HepG2 (cell line): ENCODE measurements at regions not wholly inside any gene's neighbourhood (a gene's known extent, or its start where the extent isn't known, plus 50 kb on each side); places are given as distances from the start of the nearest gene placed in this dataset.

ENCODE experiments used
- AHDC1 ChIP-seq: sonication (generic); formaldehyde crosslinking; IDR thresholded peaks from 2 replicates; pipeline ENCODE4 v1.5.1; 2020; ENCODE audit warnings: mild to moderate bottlenecking, missing genetic modification reagents, borderline replicate concordance
- NFE2L1 ChIP-seq: sonication (generic); formaldehyde crosslinking; IDR thresholded peaks from 2 replicates; pipeline ENCODE4 v1.4.0; 2020; ENCODE audit warnings: missing genetic modification reagents, mild to moderate bottlenecking, borderline replicate concordance
- PRDM4 ChIP-seq: sonication (generic); formaldehyde crosslinking; IDR thresholded peaks from 2 replicates; pipeline ENCODE4 v1.9.0; 2021; ENCODE audit warnings: missing genetic modification reagents, borderline replicate concordance
- SIN3B ChIP-seq: fragments of 150-350 bp; IDR thresholded peaks from 2 replicates; pipeline ENCODE4 v1.6.1; 2014; ENCODE audit warnings: low read length
- SRY ChIP-seq: sonication (generic); formaldehyde crosslinking; IDR thresholded peaks from 2 replicates; pipeline ENCODE4 v1.8.0; 2022; ENCODE audit warnings: mild to moderate bottlenecking, missing genetic modification reagents
- ZNF552 ChIP-seq: sonication (generic); formaldehyde crosslinking; IDR thresholded peaks from 2 replicates; pipeline ENCODE4 v1.9.0; 2022; ENCODE audit warnings: missing genetic modification reagents, mild to moderate bottlenecking, borderline replicate concordance
- ZNF589 ChIP-seq: sonication (generic); formaldehyde crosslinking; conservative IDR thresholded peaks from 2 replicates; pipeline ENCODE4 v1.8.0; 2022; ENCODE audit warnings: mild to moderate bottlenecking, moderate library complexity, missing genetic modification reagents
- ZNF674 ChIP-seq: sonication (generic); formaldehyde crosslinking; IDR thresholded peaks from 2 replicates; pipeline ENCODE4 v1.5.0; 2020; ENCODE audit warnings: low read depth, mild to moderate bottlenecking, missing genetic modification reagents
- ZNF883 ChIP-seq: sonication (generic); formaldehyde crosslinking; IDR thresholded peaks from 2 replicates; pipeline ENCODE4 v1.5.1; 2020; ENCODE audit warnings: mild to moderate bottlenecking, missing genetic modification reagents; ENCODE audit errors: not compliant biosample characterization
- TF ChIP-seq, protein P1 (sequence below): sonication (generic); formaldehyde crosslinking; IDR thresholded peaks from 2 replicates; pipeline ENCODE4 v1.4.0; 2020; ENCODE audit warnings: missing genetic modification reagents, mild to moderate bottlenecking, borderline replicate concordance
- TF ChIP-seq, protein P2 (sequence below): sonication (generic); formaldehyde crosslinking; IDR thresholded peaks from 2 replicates; pipeline ENCODE4 v1.4.0; 2020; ENCODE audit warnings: missing genetic modification reagents
- TF ChIP-seq, protein P3 (sequence below): sonication (generic); formaldehyde crosslinking; IDR thresholded peaks from 2 replicates; pipeline ENCODE4 v1.4.0; 2020; ENCODE audit warnings: missing genetic modification reagents

DNA sequence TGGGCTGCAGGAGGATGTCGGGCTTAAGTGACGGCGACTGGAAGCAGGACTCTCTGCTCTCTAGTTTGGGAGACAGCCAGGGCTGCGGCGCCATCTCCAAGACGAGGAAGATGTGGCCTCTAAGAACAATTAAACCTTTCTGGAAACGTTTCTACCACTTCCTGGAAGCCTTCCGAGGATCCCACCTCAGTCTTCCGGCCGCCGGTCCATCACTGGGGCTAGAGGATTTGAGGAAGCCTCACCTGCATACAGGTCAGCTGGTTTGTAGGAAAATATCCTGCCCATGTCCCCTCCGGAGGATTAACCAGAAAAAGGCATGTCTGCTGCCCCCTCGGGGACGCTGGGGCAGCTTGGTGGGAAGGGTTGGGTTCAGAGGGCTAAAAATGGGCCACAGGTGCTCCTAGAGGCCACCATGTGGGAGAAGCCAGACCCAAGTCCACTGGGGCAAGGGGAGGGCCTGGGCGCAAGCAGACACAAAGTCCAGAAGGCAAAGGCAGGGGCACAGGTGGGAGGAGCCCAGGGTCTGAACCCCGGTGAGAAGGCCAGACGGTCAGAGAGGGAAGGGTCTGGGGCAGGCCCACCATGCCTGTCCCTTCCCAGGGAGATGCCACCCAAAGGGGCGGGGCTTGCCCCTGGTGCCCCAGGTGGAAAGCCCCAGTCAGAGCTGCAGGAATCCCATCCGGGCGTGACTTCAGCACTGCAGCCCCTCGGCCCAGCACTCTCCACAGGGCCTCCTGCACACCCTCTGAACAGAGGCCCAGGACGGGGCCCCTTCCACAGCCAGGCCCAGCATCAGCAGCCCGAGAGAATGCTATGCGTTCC, 82.2 kb upstream of the ID2 start (continued):
- peak; percentile 74; the same call in 1 of the 2 replicates for TF ChIP-seq AHDC1 (CRISPR knock-in tag)
- no peak for TF ChIP-seq SRY (CRISPR knock-in tag)
- TF ChIP-seq, protein P1, sequence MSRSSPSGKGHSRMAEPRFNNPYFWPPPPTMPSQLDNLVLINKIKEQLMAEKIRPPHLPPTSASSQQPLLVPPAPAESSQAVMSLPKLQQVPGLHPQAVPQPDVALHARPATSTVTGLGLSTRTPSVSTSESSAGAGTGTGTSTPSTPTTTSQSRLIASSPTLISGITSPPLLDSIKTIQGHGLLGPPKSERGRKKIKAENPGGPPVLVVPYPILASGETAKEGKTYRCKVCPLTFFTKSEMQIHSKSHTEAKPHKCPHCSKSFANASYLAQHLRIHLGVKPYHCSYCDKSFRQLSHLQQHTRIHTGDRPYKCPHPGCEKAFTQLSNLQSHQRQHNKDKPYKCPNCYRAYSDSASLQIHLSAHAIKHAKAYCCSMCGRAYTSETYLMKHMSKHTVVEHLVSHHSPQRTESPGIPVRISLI (CRISPR knock-in tag) = no peak
- no peak for TF ChIP-seq SIN3B
- no peak for TF ChIP-seq ZNF552 (CRISPR knock-in tag)
- peak; percentile 14; the same call in 1 of the 2 replicates for TF ChIP-seq NFE2L1 (CRISPR knock-in tag)
- no peak for TF ChIP-seq PRDM4 (CRISPR knock-in tag)
- TF ChIP-seq, protein P2, sequence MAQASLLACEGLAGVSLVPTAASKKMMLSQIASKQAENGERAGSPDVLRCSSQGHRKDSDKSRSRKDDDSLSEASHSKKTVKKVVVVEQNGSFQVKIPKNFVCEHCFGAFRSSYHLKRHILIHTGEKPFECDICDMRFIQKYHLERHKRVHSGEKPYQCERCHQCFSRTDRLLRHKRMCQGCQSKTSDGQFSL (CRISPR knock-in tag) = 0 out of 2 replicates have a peak, but pooled peaks have one; percentile 38
- peak; percentile 37 for TF ChIP-seq ZNF883 (CRISPR knock-in tag)
- TF ChIP-seq ZNF589 = no peak
- TF ChIP-seq ZNF674 (CRISPR knock-in tag) = no peak
- TF ChIP-seq, protein P3, sequence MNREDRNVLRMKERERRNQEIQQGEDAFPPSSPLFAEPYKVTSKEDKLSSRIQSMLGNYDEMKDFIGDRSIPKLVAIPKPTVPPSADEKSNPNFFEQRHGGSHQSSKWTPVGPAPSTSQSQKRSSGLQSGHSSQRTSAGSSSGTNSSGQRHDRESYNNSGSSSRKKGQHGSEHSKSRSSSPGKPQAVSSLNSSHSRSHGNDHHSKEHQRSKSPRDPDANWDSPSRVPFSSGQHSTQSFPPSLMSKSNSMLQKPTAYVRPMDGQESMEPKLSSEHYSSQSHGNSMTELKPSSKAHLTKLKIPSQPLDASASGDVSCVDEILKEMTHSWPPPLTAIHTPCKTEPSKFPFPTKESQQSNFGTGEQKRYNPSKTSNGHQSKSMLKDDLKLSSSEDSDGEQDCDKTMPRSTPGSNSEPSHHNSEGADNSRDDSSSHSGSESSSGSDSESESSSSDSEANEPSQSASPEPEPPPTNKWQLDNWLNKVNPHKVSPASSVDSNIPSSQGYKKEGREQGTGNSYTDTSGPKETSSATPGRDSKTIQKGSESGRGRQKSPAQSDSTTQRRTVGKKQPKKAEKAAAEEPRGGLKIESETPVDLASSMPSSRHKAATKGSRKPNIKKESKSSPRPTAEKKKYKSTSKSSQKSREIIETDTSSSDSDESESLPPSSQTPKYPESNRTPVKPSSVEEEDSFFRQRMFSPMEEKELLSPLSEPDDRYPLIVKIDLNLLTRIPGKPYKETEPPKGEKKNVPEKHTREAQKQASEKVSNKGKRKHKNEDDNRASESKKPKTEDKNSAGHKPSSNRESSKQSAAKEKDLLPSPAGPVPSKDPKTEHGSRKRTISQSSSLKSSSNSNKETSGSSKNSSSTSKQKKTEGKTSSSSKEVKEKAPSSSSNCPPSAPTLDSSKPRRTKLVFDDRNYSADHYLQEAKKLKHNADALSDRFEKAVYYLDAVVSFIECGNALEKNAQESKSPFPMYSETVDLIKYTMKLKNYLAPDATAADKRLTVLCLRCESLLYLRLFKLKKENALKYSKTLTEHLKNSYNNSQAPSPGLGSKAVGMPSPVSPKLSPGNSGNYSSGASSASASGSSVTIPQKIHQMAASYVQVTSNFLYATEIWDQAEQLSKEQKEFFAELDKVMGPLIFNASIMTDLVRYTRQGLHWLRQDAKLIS (CRISPR knock-in tag) = no peak
